ENCODE measurements at regions not wholly inside any gene's neighbourhood (a gene's known extent, or its start where the extent isn't known, plus 50 kb on each side); places are given as distances from the start of the nearest gene placed in this dataset.
"Not testable (repeated sequence)": the region's sequence is repeated elsewhere in the genome, so short reads cannot be mapped to it uniquely, and the experiment has no call there.

- no peak for DNase-seq
Measured at GRCh38 chr7:46279290-46279689, 358.2 kb upstream of the IGFBP3 start.

- no peak for DNase-seq
Measured at GRCh38 chr7:46264646-46265045, 343.6 kb upstream of the IGFBP3 start.

- DNase-seq = not testable (repeated sequence)
Measured at GRCh38 chr7:46261638-46262037, 340.6 kb upstream of the IGFBP3 start.

- DNase-seq = no peak
Measured at GRCh38 chr7:46259947-46260346, 338.9 kb upstream of the IGFBP3 start.

GRCh38 chr7:46257761-46258448 is 336.8 kb upstream of the IGFBP3 start:
- no peak for DNase-seq

GRCh38 chr7:46256870-46257661 is 336.0 kb upstream of the IGFBP3 start:
- DNase-seq = no peak

- no peak for DNase-seq
Measured at GRCh38 chr7:46253520-46253919, 332.4 kb upstream of the IGFBP3 start.

GRCh38 chr7:46247664-46248063 is 326.6 kb upstream of the IGFBP3 start:
- DNase-seq = no peak

- DNase-seq = no peak
Measured at GRCh38 chr7:46245586-46246111, 324.6 kb upstream of the IGFBP3 start.

- no peak for DNase-seq
Measured at GRCh38 chr7:46244757-46245156, 323.7 kb upstream of the IGFBP3 start.

GRCh38 chr7:46243406-46243805 is 322.3 kb upstream of the IGFBP3 start:
- no peak for DNase-seq

GRCh38 chr7:46239846-46240245 is 318.8 kb upstream of the IGFBP3 start:
- DNase-seq = no peak

GRCh38 chr7:46237466-46237865 is 316.4 kb upstream of the IGFBP3 start:
- no peak for DNase-seq

- no peak for DNase-seq
Measured at GRCh38 chr7:46233585-46234329, 312.7 kb upstream of the IGFBP3 start.

GRCh38 chr7:46230990-46231305 is 309.9 kb upstream of the IGFBP3 start:
- no peak for DNase-seq

GRCh38 chr7:46230298-46230989 is 309.4 kb upstream of the IGFBP3 start:
- DNase-seq = no peak

- DNase-seq = no peak
Measured at GRCh38 chr7:46229409-46229808, 308.3 kb upstream of the IGFBP3 start.

- no peak for DNase-seq
Measured at GRCh38 chr7:46226860-46227259, 305.8 kb upstream of the IGFBP3 start.

GRCh38 chr7:46224363-46224762 is 303.3 kb upstream of the IGFBP3 start:
- no peak for DNase-seq

GRCh38 chr7:46220066-46220630 is 299.1 kb upstream of the IGFBP3 start:
- no peak for DNase-seq

GRCh38 chr7:46218461-46219200 is 297.6 kb upstream of the IGFBP3 start:
- DNase-seq = no peak

- no peak for DNase-seq
Measured at GRCh38 chr7:46215987-46216567, 295.0 kb upstream of the IGFBP3 start.

Measured in activated T-cell treated with anti-CD3 and anti-CD28 coated beads, Interleukin-2, amount 50 U/mL, for 48 hours (primary cell).